A673 (cell line): ENCODE measurements at regions not wholly inside any gene's neighbourhood (a gene's known extent, or its start where the extent isn't known, plus 50 kb on each side); places are given as distances from the start of the nearest gene placed in this dataset.

Source experiments
- EZH2 ChIP-seq: fragments of 200-600 bp; sonication (generic); IDR thresholded peaks from 2 replicates; pipeline ENCODE4 v1.6.1; 2017; ENCODE audit warnings: borderline replicate concordance, low read depth, mild to moderate bottlenecking, mixed read lengths, antibody characterized with exemption, low read length; ENCODE audit not compliant: poor library complexity, severe bottlenecking
- TF ChIP-seq, protein P1 (sequence below): fragments of 300-800, 200-600 bp; sonication (generic); conservative IDR thresholded peaks from 2 replicates; pipeline ENCODE4 v1.5.1; 2017; ENCODE audit warnings: low read depth, mild to moderate bottlenecking, antibody characterized with exemption, low read length, moderate library complexity, mixed read lengths

DNA sequence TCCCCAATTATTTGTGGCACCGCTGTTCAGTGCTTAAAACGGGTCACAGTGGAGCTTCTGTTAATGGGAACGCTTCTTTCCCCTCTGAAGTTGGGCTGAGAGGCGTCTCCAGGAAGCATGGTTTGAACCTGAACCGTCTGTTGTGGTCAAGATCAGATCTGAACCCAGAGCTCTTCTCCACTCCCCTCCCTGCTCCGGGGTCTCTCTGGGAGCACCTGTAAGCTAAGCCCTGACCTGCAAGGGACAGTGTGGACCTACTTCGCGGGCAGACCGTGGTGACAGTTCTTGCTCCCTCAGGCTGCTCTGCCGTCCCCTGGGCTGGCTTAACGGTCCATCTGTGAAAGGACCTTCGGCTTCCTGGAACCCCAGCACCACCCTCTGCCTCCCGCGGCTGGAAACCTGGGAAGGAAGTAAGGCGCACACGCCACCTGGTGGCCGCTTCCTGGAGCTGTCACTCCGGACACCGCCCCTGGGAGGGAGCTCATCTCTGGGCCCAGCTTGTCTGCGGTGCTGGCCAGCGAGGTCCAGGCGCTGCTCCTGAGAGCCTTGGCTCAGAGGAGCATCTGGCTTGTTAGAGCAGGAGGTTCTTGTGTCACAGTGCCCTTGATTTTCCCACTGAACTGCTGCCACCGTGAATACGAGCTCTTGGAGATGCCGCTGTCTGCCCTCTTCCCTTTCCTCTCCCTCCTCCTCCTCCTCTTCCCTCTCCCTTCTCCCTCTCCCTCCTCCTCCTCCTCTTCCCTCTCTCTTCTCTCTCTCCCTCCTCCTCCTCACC lies 518.5 kb upstream of the EEF2KMT start:
- TF ChIP-seq EZH2: no peak
- TF ChIP-seq, protein P1, sequence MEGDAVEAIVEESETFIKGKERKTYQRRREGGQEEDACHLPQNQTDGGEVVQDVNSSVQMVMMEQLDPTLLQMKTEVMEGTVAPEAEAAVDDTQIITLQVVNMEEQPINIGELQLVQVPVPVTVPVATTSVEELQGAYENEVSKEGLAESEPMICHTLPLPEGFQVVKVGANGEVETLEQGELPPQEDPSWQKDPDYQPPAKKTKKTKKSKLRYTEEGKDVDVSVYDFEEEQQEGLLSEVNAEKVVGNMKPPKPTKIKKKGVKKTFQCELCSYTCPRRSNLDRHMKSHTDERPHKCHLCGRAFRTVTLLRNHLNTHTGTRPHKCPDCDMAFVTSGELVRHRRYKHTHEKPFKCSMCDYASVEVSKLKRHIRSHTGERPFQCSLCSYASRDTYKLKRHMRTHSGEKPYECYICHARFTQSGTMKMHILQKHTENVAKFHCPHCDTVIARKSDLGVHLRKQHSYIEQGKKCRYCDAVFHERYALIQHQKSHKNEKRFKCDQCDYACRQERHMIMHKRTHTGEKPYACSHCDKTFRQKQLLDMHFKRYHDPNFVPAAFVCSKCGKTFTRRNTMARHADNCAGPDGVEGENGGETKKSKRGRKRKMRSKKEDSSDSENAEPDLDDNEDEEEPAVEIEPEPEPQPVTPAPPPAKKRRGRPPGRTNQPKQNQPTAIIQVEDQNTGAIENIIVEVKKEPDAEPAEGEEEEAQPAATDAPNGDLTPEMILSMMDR: peak; percentile 87
